HFF-Myc (cell line): ENCODE measurements at regions not wholly inside any gene's neighbourhood (a gene's known extent, or its start where the extent isn't known, plus 50 kb on each side); places are given as distances from the start of the nearest gene placed in this dataset.

ENCODE experiments used
- DNase-seq: peaks from one replicate; pipeline ENCODE4 v3.0.0-alpha.2; 2011; ENCODE audit warnings: low read depth; ENCODE audit errors: extremely low read depth
- H3K4me3 ChIP-seq: replicated peaks from 2 replicates; pipeline ENCODE4 v1.5.1; 2011; ENCODE audit warnings: low read depth, mild to moderate bottlenecking, control low read depth, low read length
- CTCF ChIP-seq: IDR thresholded peaks from 2 replicates; pipeline ENCODE4 v1.5.1; 2012; ENCODE audit warnings: mild to moderate bottlenecking, low read depth, low read length, control low read depth; ENCODE audit errors: missing control alignments

DNA sequence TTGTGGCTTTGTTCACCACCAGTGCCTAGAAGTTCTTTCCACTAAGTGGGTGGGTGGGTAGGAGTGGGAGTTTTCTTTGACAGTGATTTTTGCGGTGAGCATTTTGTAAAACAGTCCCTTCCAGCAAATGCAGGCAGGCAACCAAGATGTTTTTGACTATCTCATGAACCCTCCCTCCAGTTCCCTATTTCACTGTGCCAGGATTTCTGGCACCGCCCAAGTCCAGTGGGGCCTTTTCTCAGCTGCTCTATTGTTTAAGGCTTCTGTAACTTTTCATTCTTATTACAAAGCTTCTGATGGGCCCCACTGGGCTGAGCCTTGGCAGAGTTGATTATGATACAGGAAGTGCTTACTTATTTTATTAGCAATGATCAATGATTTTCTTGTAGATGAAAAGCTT lies 236.0 kb downstream of the EDEM1 start:
- no peak for TF ChIP-seq CTCF
- H3K4me3 ChIP-seq, result no peak overlapping the region
- DNase-seq, result no peak

DNA sequence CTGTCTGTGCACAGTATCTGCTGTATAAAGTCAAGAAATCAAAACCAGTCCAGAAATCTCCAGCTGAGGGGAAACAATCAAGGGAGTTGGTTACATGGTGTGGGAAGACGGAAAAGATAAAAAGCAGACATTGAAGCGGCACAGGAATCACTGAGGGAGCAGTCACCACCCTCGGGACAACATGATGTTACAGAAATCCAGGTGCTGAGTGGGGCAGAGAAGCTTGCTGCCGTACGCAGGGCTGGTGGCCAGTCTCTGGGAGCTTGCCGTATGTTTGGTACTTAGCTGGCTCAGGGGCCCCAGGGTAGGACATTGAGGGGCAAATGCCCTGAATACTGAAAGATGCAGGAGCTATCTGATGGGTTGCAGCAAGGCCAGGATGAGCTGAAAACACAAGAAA lies 237.9 kb downstream of the EDEM1 start:
- no peak for DNase-seq
- H3K4me3 ChIP-seq, result no peak overlapping the region
- no peak for TF ChIP-seq CTCF

GRCh38 chr3:5426094-5426883 lies 238.8 kb downstream of the EDEM1 start:
- no peak overlapping the region for H3K4me3 ChIP-seq
- TF ChIP-seq CTCF, result peak; percentile 66
- peak; percentile 0 for DNase-seq

GRCh38 chr3:5427021-5427420 lies 239.5 kb downstream of the EDEM1 start:
- TF ChIP-seq CTCF, result no peak
- no peak overlapping the region for H3K4me3 ChIP-seq
- DNase-seq, result no peak

- no peak for DNase-seq
Observed at GRCh38 chr3:5427938-5428337, 240.4 kb downstream of the EDEM1 start.

DNA sequence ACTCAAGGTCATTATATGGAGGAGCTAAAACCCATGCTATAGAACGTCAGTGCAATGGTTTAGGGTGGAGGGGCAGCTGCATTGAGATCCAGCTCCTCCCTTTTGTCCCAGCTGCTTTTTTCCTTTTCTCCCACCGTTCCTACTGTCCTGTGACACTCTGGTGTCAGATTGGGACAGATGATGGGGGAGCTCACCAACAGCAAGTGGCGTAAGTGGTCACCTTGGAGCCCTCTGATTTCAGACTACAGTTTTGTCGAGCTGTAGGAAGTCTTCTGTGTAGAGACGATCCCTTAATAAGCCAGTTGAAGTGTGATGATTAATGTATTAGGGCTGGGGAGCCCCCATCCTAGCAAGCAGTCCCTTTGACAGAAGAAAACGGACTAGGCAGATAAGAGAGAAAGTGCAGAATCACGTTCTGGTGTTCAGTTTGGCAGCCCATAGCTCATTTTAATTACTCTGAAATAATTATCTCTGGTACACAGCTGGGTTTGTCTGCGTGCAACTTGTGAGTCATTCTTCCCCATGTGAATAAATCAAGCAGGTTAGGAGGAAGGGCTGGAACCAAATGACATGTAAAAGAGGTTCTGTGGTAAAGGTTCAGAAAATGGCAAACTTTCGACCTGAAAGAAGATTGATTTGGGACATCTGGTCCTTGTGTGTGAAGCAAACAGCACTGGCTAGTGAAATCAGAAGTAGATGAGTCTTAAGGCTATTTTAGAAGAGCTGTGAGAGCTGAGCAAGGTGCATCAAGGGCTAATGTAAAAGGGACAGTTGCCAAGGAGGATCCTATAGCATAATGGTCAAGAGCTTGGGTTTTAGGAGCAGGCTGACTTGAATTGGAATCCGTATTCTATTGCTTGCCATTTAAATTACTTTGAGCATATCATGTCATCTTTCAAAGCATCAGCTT lies 241.4 kb downstream of the EDEM1 start:
- H3K4me3 ChIP-seq, result no peak overlapping the region
- no peak for DNase-seq

More at GRCh38 chr3:5427938-5428337, 240.4 kb downstream of the EDEM1 start:
- H3K4me3 ChIP-seq, result no peak overlapping the region
- TF ChIP-seq CTCF, result no peak

More for the DNA sequence above, 241.4 kb downstream of the EDEM1 start:
- TF ChIP-seq CTCF, result no peak
